HepG2 (cell line): ENCODE measurements at regions not wholly inside any gene's neighbourhood (a gene's known extent, or its start where the extent isn't known, plus 50 kb on each side); places are given as distances from the start of the nearest gene placed in this dataset.

Experiments
- ATAC-seq: fragments of 200-7000 bp; cut with Tn5 transposase; 3 replicates; pipeline ENCODE4 v1.9.1; 2020; ENCODE audit warnings: mild to moderate bottlenecking, moderate library complexity
- BruUV-seq: library from RNA; stranded (reverse); fragments of 400-500 nt; replicated peaks from 2 replicates; lab custom pipeline; 2021; lab: Mats Ljungman, UMichigan
- CTCF ChIA-PET: fragments of 300-600 bp; formaldehyde crosslinking; extraction: SDS; loops from one replicate; lab custom pipeline; 2021; ENCODE audit warnings: low total read pairs, inconsistent platforms, low intra/inter-chr PET ratio; lab: Yijun Ruan, JAX
- POLR2A ChIA-PET: fragments of 350-600 bp; sonication (Branson Sonifier 250); formaldehyde crosslinking; loops from one replicate; lab custom pipeline; 2020; ENCODE audit warnings: antibody characterized with exemption, inconsistent platforms; lab: Yijun Ruan, JAX
- DNase-seq: peaks from one replicate; pipeline ENCODE4 v3.0.0-alpha.2; 2015; ENCODE audit warnings: low spot score
- FAIRE-seq: peaks from 3 replicates; lab custom pipeline; 2011; peaks lifted over from hg19 to GRCh38; lab: Jason Lieb, UNC
- H2AFZ ChIP-seq: one replicate; pipeline ENCODE4 v1.6.1; 2011; ENCODE audit warnings: low read length, inconsistent platforms
- H3K27ac ChIP-seq: fragments of 300-600 bp; 3 replicates; pipeline ENCODE4 v1.8.0; 2011; ENCODE audit warnings: mixed run types, mild to moderate bottlenecking, mixed read lengths, low read length, inconsistent platforms; ENCODE audit not compliant: insufficient read depth; ENCODE audit errors: extremely low read length
- H3K27me3 ChIP-seq, 2 experiments: fragments of 200-600 bp in 1 of 2; 2 replicates in 1 of 2; 3 replicates in 1 of 2; pipeline versions ENCODE4 v1.6.0 to v1.8.0; 2011; ENCODE audit warnings: low read length in 2 of 2, mild to moderate bottlenecking in 2 of 2, moderate library complexity in 2 of 2, inconsistent platforms in 1 of 2; ENCODE audit not compliant: insufficient read depth in 2 of 2, control insufficient read depth in 1 of 2
- H3K36me3 ChIP-seq, 2 experiments: fragments of 200-600 bp in 1 of 2; replicated peaks in 1 of 2; 2 replicates in 1 of 2; 3 replicates in 1 of 2; pipeline versions ENCODE4 v1.5.1 to v1.8.0; 2011; ENCODE audit warnings: low read length in 2 of 2, inconsistent platforms in 1 of 2; ENCODE audit not compliant: insufficient read depth in 2 of 2, control insufficient read depth in 1 of 2
- H3K4me1 ChIP-seq: 2 replicates; pipeline ENCODE4 v1.5.1; 2012; ENCODE audit warnings: low read length, inconsistent platforms; ENCODE audit not compliant: insufficient read depth
- H3K4me2 ChIP-seq: 2 replicates; pipeline ENCODE4 v1.6.0; 2011; ENCODE audit warnings: low read depth, low read length, inconsistent platforms
- H3K4me3 ChIP-seq, 3 experiments: fragments of 200-600 bp in 1 of 3; sonication (generic), shearing (Covaris generic) in 1 of 3; replicated peaks in 1 of 3; 2 replicates each; pipeline ENCODE4 v1.5.1; 2011 to 2016; ENCODE audit warnings: low read length in 3 of 3, inconsistent platforms in 2 of 3, low read depth in 2 of 3, mild to moderate bottlenecking in 2 of 3, control low read depth in 1 of 3, mixed read lengths in 1 of 3; ENCODE audit not compliant: insufficient read depth in 1 of 3
- H3K79me2 ChIP-seq: one replicate; pipeline ENCODE4 v1.6.1; 2011; ENCODE audit warnings: low read length, inconsistent platforms; ENCODE audit not compliant: insufficient read depth
- H3K9ac ChIP-seq: 2 replicates; pipeline ENCODE4 v1.6.0; 2011; ENCODE audit warnings: mild to moderate bottlenecking, low read depth, low read length, inconsistent platforms; ENCODE audit not compliant: insufficient read depth
- H3K9me3 ChIP-seq: 2 replicates; pipeline ENCODE4 v1.5.1; 2012; ENCODE audit warnings: mild to moderate bottlenecking, low read length
- H4K20me1 ChIP-seq: 2 replicates; pipeline ENCODE4 v1.6.0; 2011; ENCODE audit warnings: inconsistent platforms, mild to moderate bottlenecking, low read length, moderate library complexity; ENCODE audit not compliant: insufficient read depth
- CREBL2 ChIP-seq: sonication (generic); formaldehyde crosslinking; IDR thresholded peaks from 2 replicates; pipeline ENCODE4 v1.8.1; 2023; ENCODE audit warnings: missing genetic modification reagents, mild to moderate bottlenecking, borderline replicate concordance
- JUN ChIP-seq: sonication (generic); formaldehyde crosslinking; IDR thresholded peaks from 2 replicates; pipeline ENCODE4 v1.4.0; 2020; ENCODE audit warnings: mild to moderate bottlenecking, missing genetic modification reagents
- PITX1 ChIP-seq: sonication (generic); formaldehyde crosslinking; IDR thresholded peaks from 2 replicates; pipeline ENCODE4 v1.5.1; 2020; ENCODE audit warnings: mild to moderate bottlenecking, missing genetic modification reagents
- ZBTB40 ChIP-seq, 2 experiments: fragments of 450-650 bp in 1 of 2; sonication (generic) in 1 of 2; formaldehyde crosslinking in 1 of 2; IDR thresholded peaks; 2 replicates each; pipeline versions ENCODE4 v1.6.1 to v1.8.0; 2016 to 2022; ENCODE audit warnings: antibody characterized with exemption in 1 of 2, mild to moderate bottlenecking in 1 of 2, missing genetic modification reagents in 1 of 2
- ZBTB43 ChIP-seq: sonication (generic); formaldehyde crosslinking; conservative IDR thresholded peaks from 2 replicates; pipeline ENCODE4 v1.4.0; 2020; ENCODE audit warnings: missing genetic modification reagents
- ZNF44 ChIP-seq: sonication (generic); formaldehyde crosslinking; IDR thresholded peaks from 2 replicates; pipeline ENCODE4 v1.5.1; 2020; ENCODE audit warnings: mild to moderate bottlenecking, missing genetic modification reagents
- ZNF605 ChIP-seq: sonication (generic); formaldehyde crosslinking; IDR thresholded peaks from 2 replicates; pipeline ENCODE4 v1.8.0; 2022; ENCODE audit warnings: mild to moderate bottlenecking, missing genetic modification reagents
- WGBS: methylation state at CpG from one replicate; pipeline ENCODE4 v1.1.6; 2017; ENCODE audit warnings: low lambda C conversion rate; 5-methylcytosine and 5-hydroxymethylcytosine counted together
- in situ Hi-C: cut with HindIII; loops from 2 replicates; pipeline ENCODE4 v1.10.0; 2017; ENCODE audit warnings: low pct_unique_long_range_greater_than_20kb; ENCODE audit not compliant: extremely low pct_ligation_motif_present
- intact Hi-C: fragments of 100-400 bp; cut with micrococcal nuclease; formaldehyde crosslinking; loops from one replicate; pipeline ENCODE4 v1.10.0; 2022; ENCODE audit not compliant: unreplicated experiment

- no peak for TF ChIP-seq ZBTB43 (CRISPR knock-in tag)
These were observed 343.7 kb downstream of the RPS24 start (continued) for GRCh38 chr10:78377356-78377755.

GRCh38 chr10:78378192-78378591, 344.5 kb downstream of the RPS24 start:
- in situ Hi-C loops = no loop called here
- no peak for TF ChIP-seq JUN
- no peak for TF ChIP-seq ZBTB40 (IDR thresholded peaks at IDR 0.05)
- no peak for TF ChIP-seq ZBTB40 (CRISPR knock-in tag; IDR thresholded peaks at IDR 0.05)
- no peak for TF ChIP-seq ZNF605 (CRISPR knock-in tag)
- TF ChIP-seq ZNF44 (CRISPR knock-in tag) = no peak
- TF ChIP-seq PITX1 = no peak
- TF ChIP-seq CREBL2 (CRISPR knock-in tag) = no peak
- H3K4me1 ChIP-seq = no peaks in the 10 kb centered on the region
- intact Hi-C loops = no loop called here
- no peaks in the 10 kb centered on the region for H3K9me3 ChIP-seq
- H2AFZ ChIP-seq = no peak overlapping the region
- no peaks in the 10 kb centered on the region for H4K20me1 ChIP-seq
- FAIRE-seq (no peak), ATAC-seq (no peak), DNase-seq (no peak)
- H3K27me3 ChIP-seq = peaks cover 2 to 20% of the 10 kb centered on the region in 2 experiments; a peak in 4 of 5 replicates
- H3K4me2 ChIP-seq = no peak overlapping the region
- ChIA-PET POLR2A (no interaction called here), CTCF (no interaction called here)
- H3K4me3 ChIP-seq = no peak overlapping the region
- 49% methylated on average over 4 of the region's 4 CpGs for WGBS
- no peak overlapping the region for H3K9ac ChIP-seq
- no peaks in the 10 kb centered on the region for H3K36me3 ChIP-seq
- H3K79me2 ChIP-seq = no peaks in the 10 kb centered on the region
- no TSS peak for BruUV-seq
- no peak overlapping the region for H3K27ac ChIP-seq
